DMS 273 (cell line): ENCODE measurements at regions not wholly inside any gene's neighbourhood (a gene's known extent, or its start where the extent isn't known, plus 50 kb on each side); places are given as distances from the start of the nearest gene placed in this dataset.

ENCODE experiments used
- DNase-seq: peaks from one replicate; lab custom pipeline; 2025; ENCODE audit not compliant: unreplicated experiment; lab: John Stamatoyannopoulos, UW

DNA sequence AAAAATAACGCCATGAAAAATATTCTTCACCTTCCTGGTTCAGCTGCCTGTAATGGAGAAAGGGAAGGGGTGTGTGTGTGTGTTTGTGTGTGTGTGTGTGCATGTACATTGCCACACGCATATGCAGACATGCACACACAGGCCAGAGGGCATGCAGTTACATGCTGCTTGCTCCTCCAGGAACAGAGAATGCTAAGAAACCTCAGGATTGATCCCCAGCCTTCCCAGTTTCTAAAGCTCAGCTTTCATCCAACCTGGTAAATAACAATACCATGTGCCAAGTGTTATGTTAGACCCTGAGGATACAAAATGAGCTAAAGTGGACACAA lies 241.7 kb downstream of the SPTSSA start:
- DNase-seq, result no peak

DNA sequence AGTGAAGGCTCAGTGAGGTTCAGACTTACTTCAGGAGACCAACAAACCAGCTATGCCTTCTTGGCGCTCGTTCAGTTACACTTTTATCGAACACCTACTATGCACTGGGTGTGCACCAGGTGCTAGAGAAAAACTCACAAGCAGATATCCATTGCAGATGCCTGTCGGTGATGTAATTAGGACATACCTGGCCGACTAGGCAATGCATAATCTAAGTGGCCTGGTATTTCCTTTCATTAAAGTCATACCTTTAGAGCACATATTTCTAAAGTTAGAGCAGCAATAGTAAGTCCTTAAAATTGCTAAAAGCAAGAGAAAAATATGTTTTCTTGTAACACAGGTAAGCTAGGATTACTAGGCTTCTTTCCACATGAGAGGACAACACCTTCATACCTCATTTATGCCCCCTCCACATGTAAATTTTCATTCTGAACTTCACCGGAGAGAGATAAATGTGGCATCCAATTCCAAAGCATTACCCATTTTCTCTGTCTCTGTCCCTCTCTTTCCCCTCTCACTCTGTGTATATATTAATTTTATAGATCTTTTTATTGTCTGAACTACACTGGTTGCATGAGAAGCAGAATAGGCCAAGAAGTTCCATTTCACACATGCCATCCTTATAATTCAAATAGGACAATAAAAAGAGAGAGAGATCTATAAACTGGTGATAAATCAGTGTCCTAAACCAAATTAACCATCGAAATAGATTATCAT lies 242.2 kb downstream of the SPTSSA start:
- no peak for DNase-seq

DNA sequence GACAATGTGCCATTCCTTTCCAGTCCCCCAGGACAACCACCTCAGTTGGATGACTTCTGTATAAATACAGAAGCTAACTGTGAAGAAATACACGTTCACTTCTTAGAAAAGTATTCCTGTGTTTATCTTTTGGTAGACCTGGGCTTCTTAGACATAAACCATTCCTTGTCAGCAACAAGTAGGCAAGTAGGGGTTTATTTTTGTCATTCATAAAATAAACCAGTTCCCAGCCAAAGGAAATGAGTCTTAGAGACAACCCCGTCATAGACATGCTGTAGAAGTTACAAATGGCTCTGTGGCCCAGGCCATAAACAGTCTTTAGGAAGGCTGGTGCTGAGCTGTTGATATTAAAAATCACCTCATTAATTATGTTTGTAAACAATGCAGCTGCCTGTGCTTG lies 243.2 kb downstream of the SPTSSA start:
- no peak for DNase-seq

DNA sequence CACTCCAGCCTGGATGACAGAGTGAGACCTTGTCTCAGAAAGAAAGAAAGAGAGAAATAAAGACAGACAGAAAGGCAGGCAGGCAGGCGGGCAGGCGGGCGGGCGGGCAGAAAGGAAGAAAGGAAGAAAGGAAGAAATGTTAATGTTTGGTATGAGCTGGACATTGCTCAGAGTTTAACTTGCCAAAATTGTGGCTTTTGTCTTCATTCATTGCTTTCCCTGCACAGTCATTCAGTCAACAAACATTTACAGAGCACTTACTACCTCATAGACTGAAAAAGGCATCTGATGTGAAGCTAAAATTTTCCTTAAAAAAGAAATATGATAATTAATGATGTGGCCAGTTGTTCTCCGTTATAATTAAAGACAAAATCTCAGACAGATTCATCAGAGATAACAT lies 247.1 kb downstream of the SPTSSA start:
- no peak for DNase-seq

DNA sequence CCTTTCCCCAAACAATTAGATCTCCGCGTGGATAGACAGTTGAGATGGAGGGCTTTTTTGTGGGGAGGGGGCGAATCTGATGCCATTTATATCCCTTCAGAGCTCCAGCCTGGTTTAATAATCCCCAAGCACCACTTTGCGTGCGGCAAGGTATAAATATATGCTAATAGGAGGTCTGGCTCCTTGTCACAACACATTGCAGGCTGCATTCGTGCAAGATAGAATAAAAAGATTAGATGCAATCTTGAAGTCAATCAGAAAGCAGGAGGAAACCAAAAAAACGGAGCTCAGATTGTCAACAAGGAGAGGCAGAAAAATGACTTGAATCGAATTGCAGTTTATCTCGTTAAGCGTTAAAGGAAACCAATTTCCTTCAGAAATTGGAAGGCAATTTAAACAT lies 248.7 kb downstream of the SPTSSA start:
- no peak for DNase-seq

DNA sequence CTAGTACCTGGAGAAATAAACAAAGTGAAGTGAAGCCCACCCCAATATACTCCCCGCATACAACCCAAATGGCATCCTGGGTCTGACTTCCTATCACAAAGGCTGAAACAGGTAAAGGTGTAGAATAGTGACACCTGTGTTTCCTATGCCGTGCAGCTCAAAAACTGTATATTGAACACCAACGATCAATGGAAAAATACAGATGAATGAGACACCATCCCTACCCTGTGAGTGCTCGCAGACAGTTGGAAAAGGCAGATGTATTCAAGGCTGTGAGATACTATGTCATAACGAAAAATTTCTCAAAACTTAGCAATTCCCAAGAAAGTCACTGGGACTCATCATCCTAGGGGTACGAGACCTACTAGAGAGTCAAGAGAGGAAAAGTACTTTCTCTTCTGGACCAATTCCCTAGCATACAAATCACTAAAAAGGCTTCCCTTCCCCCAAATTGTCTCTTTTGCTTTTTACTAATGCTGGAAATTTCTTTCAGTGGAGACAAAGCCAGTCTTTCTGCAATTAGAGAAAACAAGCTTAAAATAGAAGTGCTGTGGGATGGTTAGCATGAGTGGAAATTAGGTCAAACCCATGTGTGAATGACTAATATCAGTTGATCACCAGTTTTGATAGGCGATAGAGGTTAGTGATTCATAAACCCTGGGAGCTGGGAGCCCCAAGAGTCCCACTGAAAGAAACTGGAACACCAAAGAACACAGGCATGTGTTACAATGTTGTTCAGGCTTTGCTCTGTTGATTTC lies 249.7 kb downstream of the SPTSSA start:
- DNase-seq, result no peak

DNA sequence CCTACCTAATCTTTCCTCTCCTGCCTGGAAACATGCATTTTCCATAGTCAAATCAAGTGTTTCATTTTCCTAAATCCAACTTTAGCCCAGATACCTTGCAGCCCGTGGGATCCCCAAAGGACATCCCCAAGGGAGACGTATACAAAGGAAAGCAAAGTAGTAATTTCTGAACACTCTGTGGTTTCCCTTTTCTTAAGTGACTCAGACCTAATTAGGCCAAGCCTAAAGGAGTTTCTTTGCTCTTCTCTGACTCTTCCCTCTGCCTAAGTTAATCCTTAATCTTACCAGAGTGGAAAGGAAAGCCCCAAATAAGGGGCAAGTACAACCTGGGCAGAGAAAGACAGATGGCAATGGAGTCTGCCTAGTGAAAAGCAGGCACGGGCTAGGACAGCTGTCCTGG lies 250.3 kb downstream of the SPTSSA start:
- DNase-seq, result no peak

DNA sequence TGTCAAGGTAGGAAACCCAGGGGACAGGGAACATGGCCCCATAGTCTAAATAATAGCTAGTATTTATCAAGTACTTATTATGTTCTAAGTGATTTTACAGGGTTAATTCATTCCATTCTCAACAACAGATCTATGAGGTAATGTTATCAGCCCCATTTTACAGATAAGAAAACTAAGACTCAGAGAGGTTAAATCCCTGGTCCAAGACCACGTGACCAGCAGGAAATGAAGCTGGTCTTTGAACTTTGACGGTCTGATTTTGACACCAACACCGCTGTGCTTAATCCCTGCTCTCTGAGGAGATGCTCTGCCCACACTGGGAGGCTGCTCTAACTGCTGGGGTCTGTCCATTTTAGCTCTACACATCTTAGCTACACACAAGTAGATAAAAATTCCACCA lies 253.5 kb downstream of the SPTSSA start:
- no peak for DNase-seq

DNA sequence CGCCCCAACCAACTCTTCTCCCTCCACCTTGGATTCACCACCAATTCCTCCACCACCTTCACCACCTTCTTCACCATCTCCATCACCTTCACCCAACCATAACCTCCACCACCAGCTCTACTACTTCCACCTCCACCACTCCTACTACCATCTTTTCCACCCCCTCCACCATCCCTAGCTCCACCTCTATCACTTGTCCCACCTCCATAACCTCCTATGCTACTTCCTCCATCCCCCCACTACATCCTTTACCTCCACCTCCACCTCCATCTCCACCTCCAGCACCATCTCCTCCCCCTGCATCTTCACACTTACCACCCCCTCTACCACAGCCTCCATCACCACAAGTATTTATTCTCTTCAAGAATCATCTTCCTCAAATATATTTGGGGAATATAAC lies 254.9 kb upstream of the EGLN3 start:
- DNase-seq, result no peak

DNA sequence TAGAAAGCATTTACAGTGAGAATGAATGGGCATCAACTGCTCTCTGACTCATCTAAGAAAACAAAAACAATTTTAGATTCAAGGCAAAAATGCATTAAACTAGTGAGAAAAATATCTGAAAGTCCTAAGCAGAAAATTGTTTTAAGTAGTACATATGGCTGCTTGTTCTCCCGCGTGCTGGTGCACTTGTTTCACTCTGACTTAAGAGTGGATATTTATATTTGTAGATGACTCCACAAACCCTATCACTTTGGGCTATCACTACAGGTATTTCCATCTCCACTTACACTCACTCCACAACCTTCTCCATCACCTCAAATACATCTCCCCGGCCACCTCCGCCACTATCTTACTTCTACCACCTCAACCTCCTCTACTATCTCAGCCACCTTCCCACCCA lies 253.9 kb upstream of the EGLN3 start:
- no peak for DNase-seq

DNA sequence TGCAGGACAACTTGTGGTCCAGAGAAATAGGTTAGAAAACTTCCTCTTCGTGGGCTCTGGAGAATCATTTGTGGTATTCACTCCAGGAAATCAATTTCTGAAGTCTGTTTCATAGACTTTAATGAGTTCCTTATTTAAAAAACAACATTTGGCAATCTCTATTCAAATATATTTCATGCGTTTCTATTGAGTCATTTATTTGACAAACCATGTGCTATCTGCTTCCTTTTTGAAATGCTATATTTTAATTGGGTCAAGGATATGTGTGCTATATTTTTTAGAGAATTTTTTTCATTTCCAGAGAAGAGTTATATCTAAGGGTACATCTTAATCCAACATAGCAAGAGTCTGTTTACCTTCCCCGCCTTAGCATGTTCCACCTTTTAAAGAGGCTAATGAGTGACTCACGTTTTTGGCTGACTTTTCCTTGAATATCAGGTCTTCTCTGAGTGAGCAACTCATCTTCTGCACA lies 252.4 kb upstream of the EGLN3 start:
- DNase-seq, result no peak

DNA sequence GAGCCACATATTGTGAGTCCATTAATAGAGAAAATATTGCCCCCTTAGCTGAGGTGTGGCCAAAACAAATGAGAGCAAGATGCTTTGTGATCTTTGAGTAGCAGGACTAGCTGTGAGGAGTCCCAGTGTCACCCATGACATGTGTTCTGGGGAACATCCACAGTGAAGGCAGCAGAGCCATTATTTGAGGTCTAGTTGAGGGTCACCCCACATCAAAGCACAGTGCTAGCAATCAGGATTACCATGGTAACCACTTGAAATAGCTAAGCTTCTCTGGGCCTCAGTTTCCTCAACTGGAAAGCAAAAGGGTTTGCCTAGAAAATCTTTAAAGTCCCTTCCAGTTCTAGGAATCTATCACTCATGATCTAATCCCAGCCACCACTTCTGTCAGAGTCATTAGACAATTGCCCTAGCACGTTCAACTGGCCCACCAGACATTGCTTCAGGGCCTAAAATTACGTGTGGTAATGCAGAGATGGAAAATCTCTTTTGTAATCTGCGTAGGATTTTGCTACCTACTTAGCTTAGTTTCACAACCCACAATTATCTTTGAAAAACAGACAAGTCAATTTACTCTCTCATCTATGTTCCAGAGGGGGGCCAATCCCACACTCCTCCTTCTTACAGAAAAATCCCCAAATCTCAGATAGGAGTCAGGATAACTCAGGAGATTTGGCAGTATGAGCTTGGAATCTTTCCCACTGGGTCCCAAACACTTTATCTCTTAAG lies 251.2 kb upstream of the EGLN3 start:
- no peak for DNase-seq

DNA sequence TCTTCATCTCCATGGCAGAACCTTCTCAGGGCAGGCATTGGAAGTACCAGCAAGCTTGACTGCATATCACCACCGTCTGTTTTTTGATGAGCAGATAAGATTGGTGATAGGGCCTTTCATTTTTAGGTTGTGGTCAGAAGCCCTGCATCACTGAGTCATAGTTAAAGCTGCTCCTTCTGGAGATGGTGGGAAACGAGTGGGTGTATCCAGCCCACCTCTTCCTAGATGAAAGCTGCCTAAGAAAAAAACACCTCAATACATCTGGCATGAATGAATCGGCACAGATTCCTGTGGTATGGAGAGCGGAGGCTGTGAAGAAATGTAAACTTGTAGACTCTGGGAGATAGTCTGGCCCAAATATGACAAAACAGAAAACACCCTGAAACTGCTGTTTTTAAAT lies 248.7 kb upstream of the EGLN3 start:
- no peak for DNase-seq

DNA sequence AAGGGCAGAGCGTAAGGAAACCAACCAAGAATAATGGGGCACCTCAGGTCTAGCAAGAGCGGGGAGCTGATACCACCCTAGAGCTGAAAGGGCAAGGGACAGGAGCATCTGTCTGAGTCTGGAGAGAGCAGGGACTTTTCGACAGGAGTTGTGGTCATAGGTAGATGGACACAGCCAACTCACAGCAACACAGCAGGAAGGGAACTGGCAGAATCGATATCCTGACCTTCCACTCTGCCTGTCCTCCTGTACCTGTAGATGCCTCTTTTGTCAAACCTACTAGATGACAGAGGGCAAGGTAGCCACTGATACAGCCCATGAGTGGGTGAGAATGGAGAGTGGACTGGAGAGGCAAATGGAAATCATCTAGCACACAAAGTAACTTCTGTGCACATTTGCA lies 247.2 kb upstream of the EGLN3 start:
- no peak for DNase-seq

DNA sequence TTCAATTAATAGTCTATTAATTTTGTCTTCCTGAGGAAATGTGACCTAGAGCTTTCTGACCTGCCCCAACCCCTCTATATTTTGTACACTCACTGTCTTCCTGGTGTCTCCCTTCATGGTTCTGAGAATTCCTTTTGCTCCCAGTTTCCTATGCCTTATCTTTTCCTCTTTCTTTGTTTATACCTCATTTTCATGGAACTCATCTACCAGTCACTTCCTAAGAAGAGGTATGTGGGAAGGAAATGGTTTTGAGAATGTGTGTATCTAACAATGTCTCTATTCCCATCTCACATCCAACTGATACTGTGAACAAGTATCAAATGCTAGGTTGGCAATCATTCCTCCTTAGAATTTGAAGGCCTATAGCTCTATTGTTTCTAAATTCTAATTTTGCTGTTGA lies 245.1 kb upstream of the EGLN3 start:
- no peak for DNase-seq

DNA sequence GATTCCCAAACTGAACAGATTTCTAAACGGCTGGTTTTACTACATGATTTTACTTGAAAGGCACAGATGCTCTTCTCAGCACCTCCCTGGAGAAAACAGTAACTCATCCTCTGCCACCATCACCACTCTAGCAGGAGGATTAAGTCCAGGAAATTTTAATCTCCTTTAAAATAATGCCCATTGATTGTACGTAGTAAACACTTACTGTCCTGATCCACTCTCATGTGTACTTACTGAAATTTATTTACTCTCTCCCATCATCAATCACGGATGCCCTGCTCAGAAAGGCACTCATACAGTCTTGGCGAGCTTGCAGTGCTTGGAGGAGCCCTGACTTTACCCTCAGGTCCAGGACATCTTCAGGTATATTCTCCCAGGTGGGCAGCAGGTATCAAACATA lies 239.8 kb upstream of the EGLN3 start:
- no peak for DNase-seq

DNA sequence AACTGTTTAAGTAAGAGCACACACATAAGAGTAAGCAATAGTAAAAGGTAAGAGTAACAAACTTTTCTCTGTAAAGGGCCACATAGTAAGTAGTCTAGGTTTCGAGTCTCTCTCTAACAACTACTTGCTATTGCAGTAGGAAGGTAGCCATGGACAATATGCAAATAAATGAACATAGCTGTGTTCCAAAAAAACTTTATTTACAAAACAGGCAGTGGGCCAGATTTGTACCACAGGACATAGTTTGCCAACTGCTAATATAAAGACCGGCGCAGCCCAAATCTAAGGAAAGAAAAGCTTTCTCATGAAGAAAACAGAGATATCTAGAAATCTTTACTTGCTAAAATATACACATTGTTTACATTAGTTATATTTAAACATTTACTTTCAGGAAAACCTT lies 239.0 kb upstream of the EGLN3 start:
- no peak for DNase-seq

DNA sequence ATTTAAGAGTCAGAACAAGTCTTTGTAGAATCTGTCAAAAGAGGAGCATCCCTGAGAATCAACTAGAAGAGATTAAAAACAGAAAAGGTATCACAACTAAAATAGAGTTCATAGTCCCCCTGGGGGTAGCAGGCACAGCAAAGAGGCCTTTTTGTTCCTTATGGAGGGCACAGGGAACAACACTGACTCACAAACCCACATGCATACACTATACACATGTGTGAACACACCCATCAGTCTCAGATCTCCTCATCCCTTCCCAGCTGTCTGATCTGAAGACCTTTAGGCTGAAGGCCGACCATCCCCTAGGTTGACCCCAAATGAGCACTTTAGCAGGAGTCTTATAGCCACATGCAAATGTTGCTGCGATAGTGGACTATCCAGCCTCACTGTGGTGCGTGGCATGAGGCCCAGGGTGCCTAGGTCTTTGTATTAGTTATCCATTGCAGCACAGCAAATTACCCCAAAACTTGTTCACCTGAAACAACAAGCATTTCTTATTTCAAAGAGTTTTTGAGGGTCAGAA lies 236.7 kb upstream of the EGLN3 start:
- no peak for DNase-seq

DNA sequence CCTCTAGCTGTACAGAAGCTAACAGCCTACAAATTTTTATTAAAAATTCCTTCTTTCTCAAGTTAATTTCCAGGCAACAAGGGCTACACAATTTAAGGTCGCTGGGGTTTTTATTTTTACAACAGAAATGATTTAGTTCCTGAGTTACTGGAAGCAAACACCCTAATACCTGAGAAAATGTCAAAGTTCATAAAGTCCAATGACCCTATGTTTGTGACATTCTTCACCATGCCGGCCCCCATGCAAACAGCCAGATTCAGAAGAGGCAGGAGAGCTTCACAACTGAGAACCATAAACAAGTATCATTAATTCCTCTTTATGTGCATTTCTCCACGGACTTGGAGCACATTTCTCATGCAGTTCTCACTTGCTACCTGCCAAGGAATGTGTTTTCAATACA lies 236.2 kb upstream of the EGLN3 start:
- no peak for DNase-seq

DNA sequence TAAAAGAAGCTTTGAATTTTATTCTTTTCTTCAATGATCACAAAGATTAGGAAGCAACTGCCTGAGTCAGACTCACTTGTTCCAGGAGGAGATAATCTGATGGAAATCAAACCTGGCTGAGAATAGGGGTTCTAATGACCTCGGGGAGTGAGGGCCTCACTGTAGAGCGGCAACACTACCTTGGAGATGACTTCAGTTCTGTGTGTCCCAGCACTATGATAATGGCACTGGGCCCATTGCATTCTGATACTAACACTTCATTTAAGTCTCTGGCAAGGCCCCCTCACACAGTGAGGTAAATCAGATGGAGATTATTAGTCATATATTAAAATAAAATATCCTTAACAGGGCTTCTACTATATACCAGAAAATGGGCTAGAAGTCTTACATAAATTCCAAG lies 233.3 kb upstream of the EGLN3 start:
- DNase-seq, result no peak

DNA sequence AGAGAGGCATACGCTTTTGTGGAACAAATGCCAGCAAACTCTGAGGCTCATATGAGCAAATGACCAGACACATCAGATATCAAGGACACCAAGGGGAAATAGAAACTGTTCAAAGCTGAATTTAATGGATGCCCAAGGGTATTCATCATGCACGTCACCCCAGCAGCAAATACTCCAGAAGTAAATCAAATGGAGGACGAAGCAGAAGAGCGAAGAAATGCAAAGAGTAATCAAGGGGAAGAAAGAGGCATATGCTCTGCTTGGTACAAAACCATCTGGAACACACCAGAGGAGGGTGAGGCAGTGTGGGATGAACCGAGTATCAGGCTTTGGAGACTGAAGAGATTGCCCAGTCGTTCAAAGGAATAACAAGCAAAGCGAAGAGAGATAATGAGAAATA lies 232.6 kb upstream of the EGLN3 start:
- no peak for DNase-seq

DNA sequence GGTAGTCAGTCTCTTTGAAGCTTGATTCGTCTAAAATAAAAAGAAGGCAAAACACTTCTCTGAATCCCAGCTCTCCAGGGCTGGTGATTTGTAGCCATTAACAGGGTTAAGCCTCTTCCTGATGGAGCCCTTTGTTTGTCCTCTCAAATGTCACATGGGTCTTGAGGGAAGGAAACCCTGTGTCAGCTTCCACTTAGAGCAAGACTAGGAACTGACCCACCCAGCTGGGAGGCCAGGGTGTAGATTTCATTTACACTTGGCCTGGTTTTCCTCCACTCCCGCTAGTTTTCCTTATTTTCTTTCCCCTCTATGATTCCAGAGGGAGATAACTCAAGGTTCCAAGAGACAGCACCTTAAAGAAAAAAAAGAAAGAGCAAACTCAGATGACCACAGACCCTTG lies 230.5 kb upstream of the EGLN3 start:
- DNase-seq, result no peak
